ENCODE measurements at regions not wholly inside any gene's neighbourhood (a gene's known extent, or its start where the extent isn't known, plus 50 kb on each side); places are given as distances from the start of the nearest gene placed in this dataset.

DNA sequence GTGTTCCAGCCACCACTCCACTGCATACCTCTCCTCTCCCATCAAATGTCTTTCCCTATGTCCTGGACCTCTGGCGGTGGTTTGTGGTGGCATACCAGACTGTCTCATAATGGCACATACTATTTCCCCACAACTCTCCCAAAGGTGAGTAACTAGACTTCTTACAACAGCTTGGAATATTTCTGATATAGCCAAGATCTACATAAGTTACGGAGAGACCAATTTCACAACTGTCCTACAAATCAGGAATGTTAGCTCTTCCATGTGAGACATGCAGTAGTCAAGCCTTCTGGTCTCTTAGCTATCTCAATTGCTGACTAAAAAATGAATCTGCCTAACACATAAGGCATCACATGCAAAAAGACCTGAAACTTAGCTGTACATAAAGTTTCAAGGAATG lies 588.9 kb downstream of the RNF144B start:
- no peak for DNase-seq

DNA sequence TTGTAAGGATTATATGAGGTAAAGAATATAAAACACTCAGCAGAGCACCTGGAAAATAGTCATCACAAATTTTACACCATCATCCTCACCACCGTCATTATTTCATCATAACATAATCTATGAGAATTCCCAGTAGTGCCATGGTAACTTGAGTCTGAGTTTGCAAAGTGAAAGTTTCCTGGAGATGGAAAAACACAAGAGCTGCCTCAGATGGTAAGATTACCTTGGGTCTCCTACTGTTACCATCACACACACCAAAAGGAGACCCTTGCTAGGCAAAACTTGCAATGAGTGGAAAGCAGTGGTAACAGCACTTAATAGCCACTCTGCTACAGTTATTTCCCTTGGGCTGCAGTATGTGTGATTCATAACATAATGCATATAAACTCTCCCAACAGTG lies 589.8 kb downstream of the RNF144B start:
- DNase-seq: no peak

DNA sequence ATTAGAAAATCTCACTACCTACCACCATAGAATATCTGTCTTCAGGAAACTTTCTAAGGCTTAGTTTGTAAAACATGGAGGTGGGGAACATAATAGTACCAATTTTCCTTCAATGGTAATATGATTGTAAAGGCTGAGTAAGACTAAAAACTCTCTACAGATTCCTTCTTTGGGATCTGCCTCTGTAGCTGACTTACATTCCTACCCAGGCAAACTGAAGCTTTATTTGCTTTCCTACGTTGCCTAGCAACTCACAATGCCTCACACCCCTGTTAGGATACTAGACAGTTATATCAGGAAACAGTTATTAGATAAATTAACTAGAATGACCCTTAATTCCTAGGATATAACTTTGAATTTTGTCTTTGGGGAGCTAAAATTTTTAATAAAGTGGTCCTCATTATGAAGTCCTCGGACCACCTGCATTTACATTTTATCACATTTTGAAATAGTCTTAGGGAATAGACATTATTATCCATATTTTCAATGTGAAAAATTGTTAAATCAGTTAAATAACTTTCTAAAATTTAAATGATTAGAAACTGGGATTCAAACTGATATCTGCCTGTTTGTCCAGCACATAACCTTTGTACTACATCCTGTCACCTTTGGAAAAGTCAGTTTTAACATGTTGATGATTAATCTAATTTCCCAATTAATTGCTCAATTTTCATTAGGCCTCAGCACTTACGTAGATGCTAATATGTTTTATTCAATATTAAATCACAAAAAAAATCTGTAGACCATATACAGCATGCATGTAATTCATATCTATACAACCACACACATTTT lies 591.4 kb downstream of the RNF144B start:
- no peak for DNase-seq

GRCh38 chr6:18985061-18985460 lies 597.9 kb downstream of the RNF144B start:
- DNase-seq: no peak

GRCh38 chr6:18985996-18986395 lies 598.8 kb downstream of the RNF144B start:
- DNase-seq: no peak

GRCh38 chr6:18988636-18989035 lies 601.5 kb downstream of the RNF144B start:
- DNase-seq: no peak

DNA sequence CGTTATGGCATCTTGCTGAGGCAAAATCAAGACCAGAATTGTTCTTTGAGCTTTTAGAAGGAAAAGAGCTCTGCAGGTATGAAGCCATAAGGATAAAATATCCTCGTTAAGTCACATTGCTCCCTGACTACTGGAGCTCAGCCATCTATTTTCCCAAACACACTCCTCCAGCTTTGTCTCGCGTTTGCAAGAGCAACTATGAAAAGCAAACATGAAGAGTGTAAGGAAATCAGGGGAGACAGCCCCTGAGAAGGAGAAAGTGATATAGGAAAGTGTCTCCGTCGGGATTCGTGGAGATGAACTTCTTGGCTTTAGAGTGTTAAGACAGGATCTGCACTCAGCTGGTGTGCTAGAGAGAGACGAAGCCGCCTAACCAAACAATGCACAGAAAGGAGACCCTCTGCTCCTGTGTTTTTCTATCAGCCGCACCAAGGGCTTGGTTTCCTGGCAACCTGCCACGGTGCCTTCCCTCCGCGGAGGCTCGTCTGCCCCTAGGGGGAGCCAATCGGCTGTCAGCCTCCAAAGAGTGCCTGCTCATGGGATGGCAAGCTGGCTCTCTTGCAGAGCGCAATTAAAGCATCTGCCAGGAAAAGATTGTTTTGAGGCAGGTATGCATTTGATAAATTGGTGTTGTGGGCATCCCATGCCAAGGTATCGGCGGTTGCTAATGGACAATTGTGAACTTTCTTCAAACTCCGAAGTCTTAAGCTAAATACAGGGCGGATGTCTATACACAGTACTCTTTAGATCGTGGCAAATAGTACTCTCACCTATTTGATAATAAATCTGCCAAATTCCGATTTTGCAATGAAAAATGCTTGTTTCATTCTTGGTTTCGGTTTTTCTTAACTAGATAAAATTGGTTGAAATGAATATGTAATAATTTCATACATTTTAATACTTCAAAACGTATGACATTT lies 603.2 kb downstream of the RNF144B start:
- DNase-seq: no peak

GRCh38 chr6:18997375-18997826 lies 610.3 kb downstream of the RNF144B start:
- no peak for DNase-seq

DNA sequence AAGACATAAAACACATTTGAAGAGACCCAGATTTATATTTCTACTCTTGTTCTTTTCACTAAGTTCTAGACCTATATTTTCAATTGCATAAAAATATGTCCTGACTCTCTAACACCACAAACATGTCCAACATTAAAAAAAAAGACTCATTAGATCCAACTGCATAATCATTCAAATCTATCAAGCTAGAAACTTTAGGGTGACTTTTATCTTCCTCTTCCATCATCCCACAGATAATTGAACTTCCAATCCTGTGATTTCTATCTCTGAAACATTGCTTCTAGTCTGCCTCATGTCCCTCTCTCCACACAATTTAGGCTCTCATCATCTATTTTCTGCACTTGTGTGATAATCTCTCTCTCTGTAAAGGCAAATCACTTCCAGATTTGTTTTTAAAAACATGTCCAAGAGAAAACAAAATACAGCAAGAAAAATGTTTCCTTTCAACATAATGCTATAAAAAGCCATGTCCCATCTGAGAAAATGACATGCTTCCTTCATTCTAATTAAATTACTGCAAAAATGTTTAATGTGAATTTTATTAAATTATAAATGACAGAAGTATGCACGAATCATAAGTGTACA lies 615.9 kb downstream of the RNF144B start:
- no peak for DNase-seq

GRCh38 chr6:19004176-19004575 lies 617.0 kb downstream of the RNF144B start:
- no peak for DNase-seq

- DNase-seq: no peak
Measured at GRCh38 chr6:19009769-19010168, 622.6 kb downstream of the RNF144B start.

DNA sequence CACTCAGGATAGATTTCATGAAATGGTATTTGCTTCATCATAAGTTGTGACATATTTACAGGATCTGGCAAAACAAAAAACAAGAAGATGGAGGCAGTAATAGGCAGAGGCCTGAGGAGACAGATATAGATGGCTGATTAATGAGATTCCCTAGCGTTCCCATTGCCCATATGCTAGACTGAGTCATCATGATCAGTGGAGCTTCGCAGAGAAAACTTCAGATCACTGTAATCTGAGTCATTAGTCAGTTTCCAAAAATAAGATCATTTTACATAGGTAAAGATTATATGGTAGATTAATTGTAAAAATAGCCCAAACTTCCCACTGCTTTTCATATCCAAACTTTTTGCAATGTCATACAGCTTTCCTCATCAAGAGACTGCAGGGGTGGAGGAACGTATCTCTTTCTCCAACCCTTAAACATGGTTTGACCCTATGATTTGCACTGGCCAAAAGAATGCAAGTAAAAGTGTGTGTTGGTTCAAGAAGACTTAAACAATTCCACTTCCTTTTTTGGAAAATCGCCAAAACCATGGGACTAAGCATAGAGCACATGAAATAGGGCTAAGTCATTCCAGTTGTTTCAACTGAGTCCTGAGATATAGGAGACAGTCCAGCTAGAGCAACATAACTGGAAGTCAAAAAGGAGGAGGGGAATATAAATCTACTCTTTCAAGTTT lies 626.0 kb downstream of the RNF144B start:
- no peak for DNase-seq

GRCh38 chr6:19024737-19025136 lies 637.6 kb downstream of the RNF144B start:
- DNase-seq: no peak

DNA sequence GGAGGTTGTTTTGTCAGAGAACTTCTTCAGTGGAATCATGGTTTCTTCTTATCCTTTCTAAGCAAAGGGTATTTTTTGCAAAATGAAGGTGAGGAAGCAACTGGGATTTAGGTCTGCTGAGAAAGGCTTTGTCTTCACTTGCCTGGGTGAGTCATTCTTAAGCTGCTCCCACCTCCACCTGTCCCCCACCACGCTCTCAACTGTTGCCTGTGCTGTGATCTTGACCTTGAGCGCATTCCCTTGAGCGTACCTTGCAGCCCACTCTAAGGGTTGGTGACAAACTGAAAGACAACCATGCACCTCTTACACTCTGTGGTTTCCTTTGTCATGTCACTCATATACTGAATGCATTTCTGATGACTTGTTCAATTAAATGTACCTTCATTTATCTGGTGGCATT lies 641.1 kb downstream of the RNF144B start:
- no peak for DNase-seq

GRCh38 chr6:19032591-19033295 lies 645.6 kb downstream of the RNF144B start:
- DNase-seq: no peak

DNA sequence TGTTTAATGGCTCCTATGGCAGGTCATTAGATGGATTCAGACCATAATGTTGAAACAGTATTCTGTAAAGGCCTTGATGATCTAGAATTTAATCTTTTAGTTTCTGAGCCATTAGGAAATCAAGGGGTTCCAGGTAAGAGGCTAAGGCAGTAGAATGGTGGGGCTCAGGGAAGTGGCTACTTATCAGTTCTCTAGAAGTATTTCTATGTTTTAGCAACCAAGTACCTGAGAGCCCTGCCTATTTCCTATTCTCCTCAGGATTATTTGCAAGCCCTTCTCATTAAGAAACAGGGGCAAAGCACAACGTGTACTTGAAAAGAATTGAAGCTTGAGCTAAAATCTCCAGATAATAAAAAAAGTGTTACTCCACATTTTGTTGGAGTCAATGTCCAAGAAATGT lies 646.5 kb downstream of the RNF144B start:
- DNase-seq: no peak

DNA sequence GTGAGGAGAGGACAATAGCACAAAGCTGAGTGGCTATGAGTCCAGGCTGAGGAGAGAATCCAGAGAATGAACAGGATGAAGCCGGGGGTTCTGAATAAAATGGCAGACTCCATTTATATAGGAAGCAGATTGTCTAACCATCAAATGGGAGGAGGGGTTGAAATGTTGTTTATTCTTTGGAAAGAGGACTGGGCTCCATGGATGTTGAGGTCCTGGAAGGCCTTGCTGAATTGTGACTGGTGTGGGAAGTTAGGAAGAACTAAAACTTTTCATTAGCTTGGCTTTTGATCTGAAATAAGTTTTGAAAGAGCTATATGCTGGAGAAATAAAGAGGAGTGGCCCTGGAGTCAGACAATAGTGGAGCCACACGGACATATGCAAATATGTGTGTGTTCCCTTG lies 647.8 kb downstream of the RNF144B start:
- DNase-seq: no peak

DNA sequence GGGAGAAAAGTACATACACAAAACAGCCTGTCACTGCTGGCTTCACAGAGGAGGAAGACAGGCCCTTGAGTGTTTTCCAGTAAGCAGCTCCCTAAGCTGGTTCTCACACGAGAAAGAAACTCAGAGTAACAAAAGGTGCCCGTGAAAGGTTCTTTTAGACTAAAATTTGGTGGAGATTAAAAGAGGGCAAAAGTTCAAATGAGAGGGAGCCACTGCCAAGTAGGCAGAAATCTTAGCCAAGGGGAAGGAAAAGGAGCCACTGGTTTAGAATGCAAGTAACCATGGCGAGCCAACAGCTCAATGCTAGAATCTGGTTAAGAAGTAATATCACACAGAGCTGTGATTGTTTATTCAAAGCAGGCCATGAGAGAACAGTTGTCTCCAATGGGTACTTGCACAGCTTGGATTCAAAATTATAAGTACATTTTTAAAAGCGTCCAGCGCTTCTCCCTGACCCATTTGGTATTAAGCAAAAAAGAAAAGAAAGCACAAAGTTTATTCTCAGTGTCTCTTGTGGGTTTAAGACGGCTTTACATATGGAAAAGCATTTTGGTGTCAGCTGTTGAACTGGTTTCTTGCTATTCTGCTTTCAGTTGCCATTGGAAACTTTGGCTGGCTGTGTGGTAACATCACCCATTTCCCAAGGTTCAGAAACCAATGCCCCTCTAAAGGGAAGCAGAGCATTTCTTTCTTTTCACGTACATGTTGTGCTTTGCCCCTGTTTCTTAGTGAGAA lies 648.5 kb downstream of the RNF144B start:
- no peak for DNase-seq

- DNase-seq: no peak
Measured at GRCh38 chr6:19036196-19036555, 649.0 kb downstream of the RNF144B start.

- no peak for DNase-seq
Measured at GRCh38 chr6:19037607-19038006, 650.5 kb downstream of the RNF144B start.

DNA sequence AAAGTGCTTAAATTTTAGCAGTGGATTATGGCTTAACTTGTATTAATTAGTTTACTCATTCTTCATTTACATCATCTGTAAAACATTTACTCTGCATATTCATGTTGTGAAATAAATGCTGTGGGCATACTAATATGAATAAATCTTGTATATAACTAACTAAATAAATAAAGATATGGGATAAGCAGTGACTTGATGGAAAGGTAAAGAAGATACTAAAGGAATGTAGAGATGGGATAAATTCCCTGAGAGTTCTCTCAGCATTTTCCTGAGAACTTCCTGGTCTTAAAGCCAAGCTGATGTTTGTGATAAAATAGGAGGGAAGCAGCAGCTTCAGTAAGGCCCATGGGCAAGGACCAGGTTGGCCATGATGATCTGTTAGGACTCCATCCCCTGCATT lies 652.1 kb downstream of the RNF144B start:
- no peak for DNase-seq

GRCh38 chr6:19041906-19042305 lies 654.8 kb downstream of the RNF144B start:
- DNase-seq: no peak

Data from CD4-positive, alpha-beta T cell treated with Interleukin-21 for 1 hour (primary cell).